Liver (tissue), 7 donors: ENCODE measurements at regions not wholly inside any gene's neighbourhood (a gene's known extent, or its start where the extent isn't known, plus 50 kb on each side); places are given as distances from the start of the nearest gene placed in this dataset.

Experiments used
- DNase-seq: peaks from one replicate; pipeline ENCODE4 v3.0.0-alpha.2; 2017; ENCODE audit warnings: low spot score
- H3K27ac ChIP-seq, 2 donors: one replicate each; pipeline ENCODE4 v1.7.0; 2013; ENCODE audit warnings: inconsistent platforms in 2 of 2, low read length in 2 of 2, control low read depth in 1 of 2, low read depth in 1 of 2, mild to moderate bottlenecking in 1 of 2
- H3K27me3 ChIP-seq, 4 donors: one replicate each; pipeline versions ENCODE4 v1.6.1 to v1.7.0; 2013; ENCODE audit warnings: low read length in 3 of 4, inconsistent platforms in 1 of 4, mild to moderate bottlenecking in 1 of 4, moderate library complexity in 1 of 4; ENCODE audit not compliant: control insufficient read depth in 4 of 4, insufficient read depth in 4 of 4
- H3K36me3 ChIP-seq, 4 donors: one replicate each; pipeline versions ENCODE4 v1.6.1 to v1.7.0; 2013; ENCODE audit warnings: low read length in 3 of 4, mild to moderate bottlenecking in 3 of 4, low read depth in 1 of 4, moderate library complexity in 1 of 4; ENCODE audit not compliant: control insufficient read depth in 4 of 4, insufficient read depth in 3 of 4
- H3K4me1 ChIP-seq, 4 donors: one replicate each; pipeline versions ENCODE4 v1.6.1 to v1.7.0; 2013; ENCODE audit warnings: low read length in 3 of 4, mild to moderate bottlenecking in 3 of 4, moderate library complexity in 1 of 4; ENCODE audit not compliant: control insufficient read depth in 4 of 4, insufficient read depth in 4 of 4
- H3K4me3 ChIP-seq, 3 donors: one replicate each; pipeline versions ENCODE4 v1.6.1 to v1.7.0; 2013; ENCODE audit warnings: low read length in 3 of 3, control low read depth in 1 of 3, low read depth in 1 of 3, mild to moderate bottlenecking in 1 of 3
- H3K9ac ChIP-seq, 2 donors: one replicate each; pipeline ENCODE4 v1.7.0; 2013; ENCODE audit warnings: low read length in 2 of 2, mild to moderate bottlenecking in 2 of 2, moderate library complexity in 2 of 2, control low read depth in 1 of 2, low read depth in 1 of 2
- H3K9me3 ChIP-seq, 4 donors: one replicate each; pipeline versions ENCODE4 v1.6.1 to v1.7.0; 2013; ENCODE audit warnings: low read length in 3 of 4; ENCODE audit not compliant: control insufficient read depth in 4 of 4
- ATF3 ChIP-seq: IDR thresholded peaks from 2 replicates; pipeline ENCODE4 v1.6.1; 2016; ENCODE audit warnings: antibody characterized with exemption
- EGR1 ChIP-seq, 2 donors: IDR thresholded peaks; 2 replicates each; pipeline ENCODE4 v1.6.1; 2016 to 2018; ENCODE audit warnings: antibody characterized with exemption in 2 of 2, low read depth in 2 of 2
- FOXA1 ChIP-seq: IDR thresholded peaks from 2 replicates; pipeline ENCODE4 v1.6.1; 2016; ENCODE audit warnings: antibody characterized with exemption
- FOXA2 ChIP-seq: IDR thresholded peaks from 2 replicates; pipeline ENCODE4 v1.6.1; 2016; ENCODE audit warnings: antibody characterized with exemption
- GABPA ChIP-seq, 2 donors: IDR thresholded peaks in 1 of 2; conservative IDR thresholded peaks in 1 of 2; 2 replicates each; pipeline ENCODE4 v1.6.1; 2016; ENCODE audit warnings: antibody characterized with exemption in 2 of 2, mild to moderate bottlenecking in 1 of 2, moderate library complexity in 1 of 2
- HNF4A ChIP-seq, 2 donors: conservative IDR thresholded peaks; 2 replicates each; pipeline ENCODE4 v1.6.1; 2016; ENCODE audit warnings: antibody characterized with exemption in 2 of 2, mild to moderate bottlenecking in 2 of 2
- HNF4G ChIP-seq: IDR thresholded peaks from 2 replicates; pipeline ENCODE4 v1.6.1; 2016; ENCODE audit warnings: antibody characterized with exemption
- JUND ChIP-seq, 2 donors: IDR thresholded peaks; 2 replicates each; pipeline ENCODE4 v1.6.1; 2016; ENCODE audit warnings: antibody characterized with exemption in 2 of 2
- RAD21 ChIP-seq, 2 donors: IDR thresholded peaks; 2 replicates each; pipeline ENCODE4 v1.6.1; 2016; ENCODE audit warnings: antibody characterized with exemption in 2 of 2, mild to moderate bottlenecking in 2 of 2
- RXRA ChIP-seq, 2 donors: IDR thresholded peaks; 2 replicates each; pipeline ENCODE4 v1.6.1; 2017 to 2018; ENCODE audit warnings: antibody characterized with exemption in 2 of 2, mild to moderate bottlenecking in 1 of 2
- SP1 ChIP-seq: IDR thresholded peaks from 2 replicates; pipeline ENCODE4 v1.6.1; 2018; ENCODE audit warnings: antibody characterized with exemption, mild to moderate bottlenecking
- TAF1 ChIP-seq: conservative IDR thresholded peaks from 2 replicates; pipeline ENCODE4 v1.6.1; 2016; ENCODE audit warnings: antibody characterized with exemption, mild to moderate bottlenecking
- YY1 ChIP-seq: IDR thresholded peaks from 2 replicates; pipeline ENCODE4 v1.6.1; 2016; ENCODE audit warnings: antibody characterized with exemption, mild to moderate bottlenecking
- ZBTB33 ChIP-seq: IDR thresholded peaks from 2 replicates; pipeline ENCODE4 v1.6.1; 2016; ENCODE audit warnings: antibody characterized with exemption
- WGBS: extraction: QIAGEN DNeasy Blood & Tissue Kit; methylation state at CpG from one replicate; pipeline ENCODE4 v1.1.7; 2013; 5-methylcytosine and 5-hydroxymethylcytosine counted together
- TF ChIP-seq, protein P1 (sequence below): IDR thresholded peaks from 2 replicates; pipeline ENCODE4 v1.6.1; 2016; ENCODE audit warnings: antibody characterized with exemption, mild to moderate bottlenecking
- TF ChIP-seq, protein P2 (sequence below): IDR thresholded peaks from 2 replicates; pipeline ENCODE4 v1.6.1; 2016; ENCODE audit warnings: antibody characterized with exemption
- donor health status: healthy.
- donor health status: healthy.
- donor health status: healthy.
- donor health status: healthy.

DNA sequence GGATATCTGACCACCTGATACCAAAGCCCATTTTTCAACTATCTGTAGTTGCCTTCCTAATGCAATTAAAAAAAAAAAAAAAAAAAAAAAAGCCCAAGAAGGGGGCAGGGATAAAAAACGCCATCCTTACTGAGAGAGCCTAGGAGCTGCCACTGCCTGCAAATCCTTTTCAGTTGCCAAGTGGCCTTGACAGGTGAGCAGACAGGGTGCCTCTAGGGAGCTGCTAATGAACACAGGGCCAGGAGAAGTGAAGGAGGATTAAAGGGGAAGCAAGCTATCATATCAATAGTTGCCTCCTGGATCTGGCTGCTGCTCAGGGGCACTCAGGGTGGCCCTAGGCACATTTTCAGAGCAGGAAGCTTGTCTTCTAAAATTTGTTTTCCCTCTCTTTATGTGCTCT is 547.4 kb downstream of the TLE1 start:
- H3K9ac ChIP-seq, result no peak overlapping the region
- no peaks in the 10 kb centered on the region for H3K9me3 ChIP-seq
- H3K4me3 ChIP-seq, result no peak overlapping the region
- no peaks in the 10 kb centered on the region for H3K36me3 ChIP-seq
- peaks cover 0 to 2% (median 0%) of the 10 kb centered on the region in 4 donors for H3K4me1 ChIP-seq
- H3K27ac ChIP-seq, result no peak overlapping the region
- H3K27me3 ChIP-seq, result no peaks in the 10 kb centered on the region
- no peak for DNase-seq
- WGBS, result 71% methylated on average over 1 of the region's 1 CpG
- TF ChIP-seq GABPA (IDR thresholded peaks at IDR 0.05 in 1 of 2, conservative IDR thresholded peaks at IDR 0.05 in 1 of 2) (no peak), JUND (IDR thresholded peaks at IDR 0.05) (no peak)

DNA sequence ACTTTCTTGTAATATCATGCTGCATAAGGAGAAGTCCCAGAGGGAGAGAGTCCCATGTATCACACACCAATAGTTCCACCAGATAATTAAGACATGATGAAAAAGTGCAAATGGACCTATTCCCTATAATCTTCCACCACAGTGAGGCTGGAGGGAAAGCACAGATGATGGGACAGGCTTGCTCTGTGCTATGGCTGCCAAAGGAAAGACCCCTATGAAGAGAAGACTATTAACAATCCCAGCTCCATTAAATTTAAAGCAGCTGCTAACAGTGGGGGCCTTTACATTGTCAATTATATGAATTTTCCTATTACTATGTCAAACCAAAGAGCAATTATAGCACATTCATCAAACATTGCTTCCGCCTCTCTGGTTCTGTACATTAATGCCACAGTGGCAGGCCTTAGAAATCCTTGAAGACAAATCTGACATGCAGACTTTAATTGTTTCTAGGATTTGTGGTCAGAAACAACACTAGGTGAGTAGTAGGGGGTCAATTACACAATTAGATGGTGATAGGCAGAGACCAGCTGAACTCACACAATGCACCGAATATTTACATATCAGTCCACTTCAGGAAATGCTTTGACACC is 551.3 kb downstream of the TLE1 start:
- no peak for TF ChIP-seq ZBTB33
- TF ChIP-seq FOXA1, result no peak
- no peak for TF ChIP-seq EGR1 (IDR thresholded peaks at IDR 0.05; ENCODE audit: low read depth in 2 of 2)
- TF ChIP-seq RAD21 (IDR thresholded peaks at IDR 0.05), result no peak
- TF ChIP-seq, protein P1, sequence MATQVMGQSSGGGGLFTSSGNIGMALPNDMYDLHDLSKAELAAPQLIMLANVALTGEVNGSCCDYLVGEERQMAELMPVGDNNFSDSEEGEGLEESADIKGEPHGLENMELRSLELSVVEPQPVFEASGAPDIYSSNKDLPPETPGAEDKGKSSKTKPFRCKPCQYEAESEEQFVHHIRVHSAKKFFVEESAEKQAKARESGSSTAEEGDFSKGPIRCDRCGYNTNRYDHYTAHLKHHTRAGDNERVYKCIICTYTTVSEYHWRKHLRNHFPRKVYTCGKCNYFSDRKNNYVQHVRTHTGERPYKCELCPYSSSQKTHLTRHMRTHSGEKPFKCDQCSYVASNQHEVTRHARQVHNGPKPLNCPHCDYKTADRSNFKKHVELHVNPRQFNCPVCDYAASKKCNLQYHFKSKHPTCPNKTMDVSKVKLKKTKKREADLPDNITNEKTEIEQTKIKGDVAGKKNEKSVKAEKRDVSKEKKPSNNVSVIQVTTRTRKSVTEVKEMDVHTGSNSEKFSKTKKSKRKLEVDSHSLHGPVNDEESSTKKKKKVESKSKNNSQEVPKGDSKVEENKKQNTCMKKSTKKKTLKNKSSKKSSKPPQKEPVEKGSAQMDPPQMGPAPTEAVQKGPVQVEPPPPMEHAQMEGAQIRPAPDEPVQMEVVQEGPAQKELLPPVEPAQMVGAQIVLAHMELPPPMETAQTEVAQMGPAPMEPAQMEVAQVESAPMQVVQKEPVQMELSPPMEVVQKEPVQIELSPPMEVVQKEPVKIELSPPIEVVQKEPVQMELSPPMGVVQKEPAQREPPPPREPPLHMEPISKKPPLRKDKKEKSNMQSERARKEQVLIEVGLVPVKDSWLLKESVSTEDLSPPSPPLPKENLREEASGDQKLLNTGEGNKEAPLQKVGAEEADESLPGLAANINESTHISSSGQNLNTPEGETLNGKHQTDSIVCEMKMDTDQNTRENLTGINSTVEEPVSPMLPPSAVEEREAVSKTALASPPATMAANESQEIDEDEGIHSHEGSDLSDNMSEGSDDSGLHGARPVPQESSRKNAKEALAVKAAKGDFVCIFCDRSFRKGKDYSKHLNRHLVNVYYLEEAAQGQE, result no peak
- TF ChIP-seq JUND (IDR thresholded peaks at IDR 0.05), result no peak
- H3K36me3 ChIP-seq, result no peaks in the 10 kb centered on the region
- H3K4me1 ChIP-seq, result no peaks in the 10 kb centered on the region
- H3K27me3 ChIP-seq, result no peaks in the 10 kb centered on the region
- no peaks in the 10 kb centered on the region for H3K9me3 ChIP-seq
- WGBS, result 83% methylated on average over 2 of the region's 2 CpGs
- no peak for DNase-seq
- H3K9ac ChIP-seq, result no peak overlapping the region
- no peak overlapping the region for H3K4me3 ChIP-seq
- H3K27ac ChIP-seq, result no peak overlapping the region

DNA sequence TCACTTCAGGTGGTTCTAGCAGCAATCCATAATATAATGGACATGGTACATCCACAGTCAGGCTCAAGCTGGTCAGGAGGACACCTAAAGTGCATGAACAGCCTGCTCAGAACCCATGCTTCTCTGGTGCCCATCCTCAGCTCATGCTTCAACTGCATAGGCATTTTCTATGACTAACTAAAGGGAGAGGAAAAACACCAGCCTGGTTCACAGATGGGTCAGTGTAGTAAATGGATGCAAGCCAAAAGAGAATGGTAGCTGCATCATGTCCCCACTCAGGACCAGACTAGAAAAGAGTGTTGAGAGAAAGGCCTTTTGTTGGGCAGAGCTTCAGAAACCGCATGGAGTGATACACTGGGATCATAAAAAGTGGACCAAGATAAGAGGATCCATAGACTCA is 556.6 kb downstream of the TLE1 start:
- Histone ChIP-seq H3K9me3 (no peaks in the 10 kb centered on the region), H3K27me3 (no peaks in the 10 kb centered on the region), H3K36me3 (no peaks in the 10 kb centered on the region), H3K4me1 (no peaks in the 10 kb centered on the region), H3K27ac (no peak overlapping the region), H3K4me3 (no peak overlapping the region), H3K9ac (no peak overlapping the region)
- WGBS, result 81% methylated on average over 1 of the region's 1 CpG
- no peak for DNase-seq
- TF ChIP-seq GABPA (IDR thresholded peaks at IDR 0.05 in 1 of 2, conservative IDR thresholded peaks at IDR 0.05 in 1 of 2) (no peak), ZBTB33 (no peak), RAD21 (IDR thresholded peaks at IDR 0.05) (no peak), ATF3 (no peak), HNF4A (conservative IDR thresholded peaks at IDR 0.05) (no peak), TAF1 (no peak), HNF4G (no peak), JUND (IDR thresholded peaks at IDR 0.05) (no peak), YY1 (no peak), FOXA2 (no peak), SP1 (no peak), EGR1 (IDR thresholded peaks at IDR 0.05; ENCODE audit: low read depth in 2 of 2) (no peak), FOXA1 (no peak), RXRA (IDR thresholded peaks at IDR 0.05) (no peak)
- TF ChIP-seq, protein P1, result no peak
- TF ChIP-seq, protein P2, sequence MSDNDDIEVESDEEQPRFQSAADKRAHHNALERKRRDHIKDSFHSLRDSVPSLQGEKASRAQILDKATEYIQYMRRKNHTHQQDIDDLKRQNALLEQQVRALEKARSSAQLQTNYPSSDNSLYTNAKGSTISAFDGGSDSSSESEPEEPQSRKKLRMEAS, result no peak
